Neural crest cell (in vitro differentiated cells): ENCODE measurements at regions not wholly inside any gene's neighbourhood (a gene's known extent, or its start where the extent isn't known, plus 50 kb on each side); places are given as distances from the start of the nearest gene placed in this dataset.
"Not testable (repeated sequence)": the region's sequence is repeated elsewhere in the genome, so short reads cannot be mapped to it uniquely, and the experiment has no call there.

Source experiments
- DNase-seq: peaks from one replicate; pipeline ENCODE4 v3.0.0; 2021; ENCODE audit warnings: low read depth, mixed read lengths, low spot score
- H3K27ac Mint-ChIP-seq: one replicate; pipeline ENCODE4 v1.8.0; 2021; ENCODE audit warnings: mild to moderate bottlenecking, mixed read lengths; ENCODE audit not compliant: unreplicated experiment
- H3K27me3 Mint-ChIP-seq: 2 replicates; pipeline ENCODE4 v1.8.0; 2021; ENCODE audit warnings: low read depth, mild to moderate bottlenecking, mixed read lengths
- H3K36me3 Mint-ChIP-seq: 2 replicates; pipeline ENCODE4 v1.8.0; 2021; ENCODE audit warnings: low read depth, mild to moderate bottlenecking, mixed read lengths
- H3K4me1 Mint-ChIP-seq: 2 replicates; pipeline ENCODE4 v1.8.0; 2021; ENCODE audit warnings: mixed read lengths
- H3K4me3 Mint-ChIP-seq: one replicate; pipeline ENCODE4 v1.8.0; 2021; ENCODE audit warnings: mild to moderate bottlenecking, mixed read lengths
- H3K9me3 Mint-ChIP-seq: 2 replicates; pipeline ENCODE4 v1.8.0; 2021; ENCODE audit warnings: mixed read lengths
- TF ChIP-seq, protein P1 (sequence below): fragments of 200-600 bp; sonication (generic); conservative IDR thresholded peaks from 2 replicates; pipeline ENCODE4 v1.5.0; 2021; ENCODE audit warnings: antibody characterized with exemption, mild to moderate bottlenecking

- Mint-ChIP-seq H3K27ac (no peak overlapping the region), H3K4me3 (no peak overlapping the region), H3K27me3 (no peaks in the 10 kb centered on the region), H3K9me3 (no peaks in the 10 kb centered on the region), H3K4me1 (no peaks in the 10 kb centered on the region), H3K36me3 (no peaks in the 10 kb centered on the region)
- DNase-seq, result no peak
- TF ChIP-seq, protein P1, sequence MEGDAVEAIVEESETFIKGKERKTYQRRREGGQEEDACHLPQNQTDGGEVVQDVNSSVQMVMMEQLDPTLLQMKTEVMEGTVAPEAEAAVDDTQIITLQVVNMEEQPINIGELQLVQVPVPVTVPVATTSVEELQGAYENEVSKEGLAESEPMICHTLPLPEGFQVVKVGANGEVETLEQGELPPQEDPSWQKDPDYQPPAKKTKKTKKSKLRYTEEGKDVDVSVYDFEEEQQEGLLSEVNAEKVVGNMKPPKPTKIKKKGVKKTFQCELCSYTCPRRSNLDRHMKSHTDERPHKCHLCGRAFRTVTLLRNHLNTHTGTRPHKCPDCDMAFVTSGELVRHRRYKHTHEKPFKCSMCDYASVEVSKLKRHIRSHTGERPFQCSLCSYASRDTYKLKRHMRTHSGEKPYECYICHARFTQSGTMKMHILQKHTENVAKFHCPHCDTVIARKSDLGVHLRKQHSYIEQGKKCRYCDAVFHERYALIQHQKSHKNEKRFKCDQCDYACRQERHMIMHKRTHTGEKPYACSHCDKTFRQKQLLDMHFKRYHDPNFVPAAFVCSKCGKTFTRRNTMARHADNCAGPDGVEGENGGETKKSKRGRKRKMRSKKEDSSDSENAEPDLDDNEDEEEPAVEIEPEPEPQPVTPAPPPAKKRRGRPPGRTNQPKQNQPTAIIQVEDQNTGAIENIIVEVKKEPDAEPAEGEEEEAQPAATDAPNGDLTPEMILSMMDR, result no peak
Measured at GRCh38 chr15:77892335-77892734, 185.2 kb downstream of the TBC1D2B start.

DNA sequence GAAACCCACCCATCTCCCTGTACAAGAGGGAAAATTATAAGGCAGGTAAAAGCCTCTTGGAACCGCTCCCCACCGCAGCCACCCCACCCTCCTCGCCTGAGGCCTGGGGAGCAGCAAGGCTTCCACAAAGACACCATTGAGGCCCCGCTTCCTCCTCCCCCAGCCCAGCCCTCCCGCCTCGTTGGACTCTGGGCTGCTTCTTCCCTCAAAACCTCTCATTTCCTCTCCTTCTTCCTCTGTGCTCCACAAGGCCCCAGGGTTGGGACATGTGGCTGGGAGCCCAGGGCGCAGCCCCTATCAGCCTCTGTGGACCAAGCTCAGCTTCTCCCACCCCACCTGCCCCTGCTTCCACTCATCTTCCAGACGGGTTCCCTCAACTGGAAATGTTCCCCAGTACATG, 185.6 kb downstream of the TBC1D2B start:
- not testable (repeated sequence) for H3K4me1 Mint-ChIP-seq, H3K4me3 Mint-ChIP-seq, DNase-seq

DNA sequence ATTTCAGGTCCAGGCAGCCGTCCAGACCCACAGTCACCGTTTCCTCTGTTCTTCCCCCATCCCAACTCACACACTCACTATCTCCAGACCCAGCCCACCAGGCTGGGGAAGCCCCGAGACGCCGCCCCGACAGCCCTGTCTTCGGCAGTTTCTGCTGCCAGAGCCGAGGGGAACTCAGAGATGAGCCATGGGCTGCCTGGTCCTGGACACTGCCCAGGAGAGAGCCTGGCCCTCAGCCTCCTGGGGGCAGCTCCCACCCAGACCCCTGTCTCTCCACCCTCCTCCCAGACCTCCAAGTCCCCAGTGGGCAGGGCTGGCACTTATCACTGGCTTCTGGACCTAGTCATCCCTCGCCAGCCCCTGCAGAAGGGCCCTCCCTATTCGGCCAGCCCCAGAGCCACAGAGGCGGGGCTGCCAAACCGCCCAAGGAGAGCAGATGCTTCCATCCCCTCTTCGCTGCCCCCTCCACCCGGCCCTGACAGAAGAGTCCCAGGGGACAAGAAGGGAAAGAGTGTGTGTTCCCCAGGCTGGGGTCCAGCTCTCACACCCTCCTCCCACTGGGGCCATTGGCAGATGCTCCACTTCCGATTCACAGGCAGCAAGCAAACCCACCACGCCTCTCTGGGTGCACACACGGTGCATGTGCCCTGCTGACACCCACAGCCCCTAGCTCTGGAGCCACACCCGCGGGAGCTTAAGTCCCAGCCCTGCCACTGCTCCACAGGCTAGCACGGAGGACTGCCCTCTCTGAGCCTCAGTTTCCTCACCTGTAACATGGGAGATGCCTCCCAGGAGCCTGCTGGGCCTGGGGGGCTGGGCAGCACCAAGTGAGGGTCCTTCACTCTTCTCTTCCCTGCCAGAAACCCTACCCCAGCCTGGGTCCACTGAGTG, 186.4 kb downstream of the TBC1D2B start:
- H3K4me3 Mint-ChIP-seq, H3K27ac Mint-ChIP-seq: not testable (repeated sequence)

More for the DNA sequence above, 185.6 kb downstream of the TBC1D2B start:
- not testable (repeated sequence) for H3K9me3 Mint-ChIP-seq, H3K27me3 Mint-ChIP-seq, H3K36me3 Mint-ChIP-seq, H3K27ac Mint-ChIP-seq

DNA sequence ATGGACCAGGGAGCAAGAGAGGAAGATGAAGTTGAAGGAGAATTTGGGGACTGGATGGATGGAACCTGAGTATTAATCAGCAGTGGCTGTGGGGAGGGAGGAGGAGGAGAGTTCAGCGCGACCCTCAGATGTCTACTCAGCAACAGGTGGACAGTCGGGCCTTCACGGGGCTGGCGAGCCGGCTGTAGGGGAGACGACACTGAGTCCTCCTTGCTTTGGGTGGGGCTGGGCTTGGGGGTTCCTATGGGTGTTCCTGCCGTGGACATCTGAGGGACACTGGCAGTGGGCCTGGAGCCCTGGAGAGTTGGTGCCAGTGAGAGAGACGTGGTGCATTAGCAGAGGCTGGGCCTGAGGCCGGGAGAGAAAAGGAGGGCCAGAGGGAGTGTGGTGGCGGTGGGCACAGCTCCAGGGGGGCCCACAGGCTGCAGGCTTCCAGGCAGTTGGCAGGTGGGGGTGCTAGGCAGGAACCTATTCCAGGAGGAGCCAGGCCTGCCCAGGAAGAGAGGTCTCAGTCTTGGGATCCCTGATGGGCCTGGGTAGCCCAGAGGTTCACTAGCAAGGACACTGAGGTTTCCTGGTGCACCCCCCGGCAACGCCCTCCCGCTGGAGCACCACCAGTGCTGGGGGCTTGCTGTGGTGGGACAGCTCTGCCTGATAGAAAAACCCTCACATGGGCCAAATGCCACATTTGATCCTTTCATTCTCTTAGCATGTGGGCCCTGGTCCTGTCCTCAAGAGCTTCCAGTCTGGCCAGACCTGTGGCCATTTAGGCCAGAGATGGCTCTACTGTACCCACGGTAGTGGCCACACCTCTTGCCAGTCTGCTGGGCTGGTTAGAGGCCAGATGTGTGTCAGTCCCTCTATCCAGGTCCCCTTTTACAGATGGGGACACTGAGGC, 187.4 kb downstream of the TBC1D2B start:
- not testable (repeated sequence) for H3K36me3 Mint-ChIP-seq, H3K27me3 Mint-ChIP-seq, H3K4me3 Mint-ChIP-seq, H3K4me1 Mint-ChIP-seq, H3K27ac Mint-ChIP-seq, H3K9me3 Mint-ChIP-seq, DNase-seq

More for the DNA sequence above, 186.4 kb downstream of the TBC1D2B start:
- H3K4me1 Mint-ChIP-seq, H3K9me3 Mint-ChIP-seq, DNase-seq, H3K27me3 Mint-ChIP-seq, H3K36me3 Mint-ChIP-seq: not testable (repeated sequence)

GRCh38 chr15:77889009-77889806, 188.3 kb downstream of the TBC1D2B start:
- Mint-ChIP-seq H3K36me3 (no peaks in the 10 kb centered on the region), H3K4me1 (no peaks in the 10 kb centered on the region), H3K27me3 (no peaks in the 10 kb centered on the region), H3K4me3 (no peak overlapping the region), H3K9me3 (no peaks in the 10 kb centered on the region), H3K27ac (peak overlapping the region; percentile 19)
- TF ChIP-seq, protein P1, result no peak
- no peak for DNase-seq

- DNase-seq, H3K27me3 Mint-ChIP-seq, H3K4me3 Mint-ChIP-seq, H3K9me3 Mint-ChIP-seq, H3K36me3 Mint-ChIP-seq, H3K27ac Mint-ChIP-seq, H3K4me1 Mint-ChIP-seq: not testable (repeated sequence)
Measured at GRCh38 chr15:77887563-77888429, 189.7 kb downstream of the TBC1D2B start.
